Suprapubic skin (tissue), 4 donors: ENCODE measurements at regions not wholly inside any gene's neighbourhood (a gene's known extent, or its start where the extent isn't known, plus 50 kb on each side); places are given as distances from the start of the nearest gene placed in this dataset.

Source experiments
- DNase-seq, 2 donors: peaks; one replicate each; pipeline ENCODE4 v3.0.0-alpha.2; 2019; ENCODE audit warnings: low spot score in 2 of 2
- H3K27ac ChIP-seq: fragments of 200-600 bp; sonication (generic); one replicate; pipeline ENCODE4 v1.5.1; 2019
- H3K27me3 ChIP-seq: fragments of 200-600 bp; sonication (generic); one replicate; pipeline ENCODE4 v1.5.1; 2019
- H3K36me3 ChIP-seq: fragments of 200-600 bp; sonication (generic); one replicate; pipeline ENCODE4 v1.5.1; 2019
- H3K4me1 ChIP-seq: fragments of 200-600 bp; sonication (generic); one replicate; pipeline ENCODE4 v1.5.1; 2019
- H3K4me3 ChIP-seq: fragments of 200-600 bp; sonication (generic); one replicate; pipeline ENCODE4 v1.5.1; 2019; ENCODE audit warnings: mild to moderate bottlenecking
- H3K9me3 ChIP-seq: fragments of 200-600 bp; sonication (generic); one replicate; pipeline ENCODE4 v1.5.1; 2019
- EP300 ChIP-seq: sonication (generic); formaldehyde crosslinking; IDR thresholded peaks from one replicate; pipeline ENCODE4 v1.6.1; 2017; ENCODE audit warnings: antibody characterized with exemption
- POLR2A ChIP-seq, 2 donors: fragments of 450-650 bp; IDR thresholded peaks; one replicate each; pipeline ENCODE4 v1.6.1; 2017; ENCODE audit warnings: antibody characterized with exemption in 2 of 2, mild to moderate bottlenecking in 2 of 2, moderate library complexity in 2 of 2
- POLR2AphosphoS5 ChIP-seq, 3 donors: sonication (generic); formaldehyde crosslinking; IDR thresholded peaks; one replicate each; pipeline ENCODE4 v1.6.1; 2017; ENCODE audit warnings: antibody characterized with exemption in 3 of 3
- WGBS: methylation state at CpG from one replicate; pipeline ENCODE4 v1.1.5; 2018; 5-methylcytosine and 5-hydroxymethylcytosine counted together
- TF ChIP-seq, protein P1 (sequence below), 2 donors: fragments of 200-600 bp in 1 of 2; fragments of 450-650 bp in 1 of 2; sonication (generic) in 1 of 2; IDR thresholded peaks; one replicate each; pipeline ENCODE4 v1.5.1; 2016 to 2019; ENCODE audit warnings: antibody characterized with exemption in 2 of 2, mild to moderate bottlenecking in 1 of 2, moderate library complexity in 1 of 2

DNA sequence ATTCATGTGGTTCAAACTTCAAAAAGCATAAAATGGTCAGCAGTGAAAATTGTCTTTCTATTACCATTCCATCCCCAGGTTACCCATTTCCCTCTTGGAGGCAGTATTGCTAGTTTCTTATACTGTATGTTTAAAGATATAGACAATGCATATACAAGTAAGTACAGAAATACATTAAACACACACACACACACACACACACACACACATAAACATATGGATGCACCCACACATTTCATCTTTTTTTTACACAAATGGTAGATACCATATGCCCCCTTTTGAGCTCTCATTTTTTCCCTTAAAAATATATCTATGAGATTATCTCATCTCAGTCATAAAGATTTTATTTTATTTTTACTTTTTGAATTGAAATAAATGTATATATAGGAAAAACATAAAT, 79.7 kb downstream of the NEUROD6 start:
- H3K36me3 ChIP-seq: no peaks in the 10 kb centered on the region
- no peak overlapping the region for H3K27ac ChIP-seq
- TF ChIP-seq EP300: no peak
- no peak for TF ChIP-seq POLR2AphosphoS5 (IDR thresholded peaks at IDR 0.05)
- no peak for TF ChIP-seq POLR2A (IDR thresholded peaks at IDR 0.05)
- TF ChIP-seq, protein P1, sequence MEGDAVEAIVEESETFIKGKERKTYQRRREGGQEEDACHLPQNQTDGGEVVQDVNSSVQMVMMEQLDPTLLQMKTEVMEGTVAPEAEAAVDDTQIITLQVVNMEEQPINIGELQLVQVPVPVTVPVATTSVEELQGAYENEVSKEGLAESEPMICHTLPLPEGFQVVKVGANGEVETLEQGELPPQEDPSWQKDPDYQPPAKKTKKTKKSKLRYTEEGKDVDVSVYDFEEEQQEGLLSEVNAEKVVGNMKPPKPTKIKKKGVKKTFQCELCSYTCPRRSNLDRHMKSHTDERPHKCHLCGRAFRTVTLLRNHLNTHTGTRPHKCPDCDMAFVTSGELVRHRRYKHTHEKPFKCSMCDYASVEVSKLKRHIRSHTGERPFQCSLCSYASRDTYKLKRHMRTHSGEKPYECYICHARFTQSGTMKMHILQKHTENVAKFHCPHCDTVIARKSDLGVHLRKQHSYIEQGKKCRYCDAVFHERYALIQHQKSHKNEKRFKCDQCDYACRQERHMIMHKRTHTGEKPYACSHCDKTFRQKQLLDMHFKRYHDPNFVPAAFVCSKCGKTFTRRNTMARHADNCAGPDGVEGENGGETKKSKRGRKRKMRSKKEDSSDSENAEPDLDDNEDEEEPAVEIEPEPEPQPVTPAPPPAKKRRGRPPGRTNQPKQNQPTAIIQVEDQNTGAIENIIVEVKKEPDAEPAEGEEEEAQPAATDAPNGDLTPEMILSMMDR (IDR thresholded peaks at IDR 0.05): no peak
- H3K4me1 ChIP-seq: no peaks in the 10 kb centered on the region
- H3K9me3 ChIP-seq: no peaks in the 10 kb centered on the region
- H3K27me3 ChIP-seq: no peaks in the 10 kb centered on the region
- no peak for DNase-seq
- H3K4me3 ChIP-seq: no peak overlapping the region

DNA sequence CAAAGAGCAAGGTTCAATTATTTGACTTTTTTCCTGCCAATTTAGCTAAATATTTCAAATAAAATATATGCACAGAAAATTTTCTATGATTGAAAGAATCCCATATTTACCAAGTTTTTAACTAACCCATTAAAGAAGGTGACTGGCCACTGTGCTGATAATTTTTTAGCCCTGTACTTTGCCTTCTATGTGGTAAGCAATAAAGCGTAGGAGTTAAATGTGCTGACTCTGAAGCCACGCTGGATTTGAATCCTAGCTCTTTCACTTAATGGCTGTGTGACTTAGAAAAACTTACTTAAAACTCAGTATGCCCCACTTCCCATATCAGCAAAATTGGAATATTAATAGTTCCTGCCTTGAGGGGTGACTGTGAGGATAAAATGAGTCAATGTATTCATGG, 82.1 kb downstream of the NEUROD6 start:
- TF ChIP-seq POLR2AphosphoS5 (IDR thresholded peaks at IDR 0.05): no peak
- TF ChIP-seq EP300: no peak
- TF ChIP-seq, protein P1 (IDR thresholded peaks at IDR 0.05): no peak
- TF ChIP-seq POLR2A (IDR thresholded peaks at IDR 0.05): no peak
- no peak for DNase-seq
- 71% methylated on average over 2 of the region's 2 CpGs for WGBS

DNA sequence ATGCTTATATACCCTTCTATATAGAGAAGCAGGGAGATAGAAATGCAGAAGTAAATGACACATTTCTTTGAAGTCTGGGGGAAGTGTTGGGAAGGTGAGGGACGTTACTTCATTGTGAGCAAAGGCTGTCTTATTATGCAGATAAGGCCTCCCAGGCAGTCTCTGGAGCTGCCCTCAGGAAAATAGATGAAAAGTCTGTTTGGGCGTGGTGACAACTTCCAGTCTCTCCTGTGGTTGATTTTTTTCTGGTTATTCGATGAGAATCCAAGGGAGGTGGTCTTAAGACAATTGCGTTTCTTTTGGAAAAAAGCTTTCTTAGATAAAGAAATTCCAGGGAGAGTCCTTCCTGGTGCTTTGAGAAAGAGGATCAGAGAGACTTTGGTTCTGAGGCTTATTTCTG, 84.0 kb downstream of the NEUROD6 start:
- Histone ChIP-seq H3K27ac (no peak overlapping the region), H3K36me3 (no peaks in the 10 kb centered on the region), H3K27me3 (no peaks in the 10 kb centered on the region), H3K9me3 (no peaks in the 10 kb centered on the region), H3K4me1 (no peaks in the 10 kb centered on the region), H3K4me3 (no peak overlapping the region)
- TF ChIP-seq POLR2A (IDR thresholded peaks at IDR 0.05): no peak
- TF ChIP-seq EP300: no peak
- TF ChIP-seq, protein P1 (IDR thresholded peaks at IDR 0.05): no peak
- no peak for TF ChIP-seq POLR2AphosphoS5 (IDR thresholded peaks at IDR 0.05)
- DNase-seq: no peak
- 55% methylated on average over 4 of the region's 4 CpGs for WGBS

More for the DNA sequence above, 82.1 kb downstream of the NEUROD6 start:
- no peak overlapping the region for H3K27ac ChIP-seq
- H3K9me3 ChIP-seq: no peaks in the 10 kb centered on the region
- H3K4me1 ChIP-seq: no peaks in the 10 kb centered on the region
- no peaks in the 10 kb centered on the region for H3K36me3 ChIP-seq
- no peak overlapping the region for H3K4me3 ChIP-seq
- no peaks in the 10 kb centered on the region for H3K27me3 ChIP-seq

DNA sequence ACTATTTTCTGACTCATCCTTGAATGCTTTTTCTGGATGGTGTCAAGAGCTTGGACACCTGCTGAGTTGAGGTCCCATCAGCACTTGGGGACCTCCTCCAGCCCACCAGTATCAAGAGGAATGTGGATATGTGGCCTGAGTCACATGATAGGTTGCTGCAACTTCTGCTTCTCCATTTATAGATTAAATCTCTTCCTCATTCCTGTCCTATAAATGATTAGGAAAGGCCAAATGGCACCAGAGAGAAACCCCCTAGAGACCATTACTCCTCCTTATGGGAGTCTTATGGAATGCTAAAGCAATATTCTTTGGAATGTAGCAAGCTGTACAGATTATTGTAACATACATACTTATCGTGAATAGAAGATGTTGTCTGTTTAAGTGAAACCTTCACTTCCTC, 85.6 kb downstream of the NEUROD6 start:
- TF ChIP-seq POLR2AphosphoS5 (IDR thresholded peaks at IDR 0.05) (no peak), POLR2A (IDR thresholded peaks at IDR 0.05) (no peak), EP300 (no peak)
- TF ChIP-seq, protein P1 (IDR thresholded peaks at IDR 0.05): no peak
- H3K9me3 ChIP-seq: no peaks in the 10 kb centered on the region
- DNase-seq: no peak
- no peak overlapping the region for H3K27ac ChIP-seq
- H3K4me3 ChIP-seq: no peak overlapping the region
- no peaks in the 10 kb centered on the region for H3K27me3 ChIP-seq
- no peaks in the 10 kb centered on the region for H3K36me3 ChIP-seq
- no peaks in the 10 kb centered on the region for H3K4me1 ChIP-seq
- 65% methylated on average over 1 of the region's 1 CpG for WGBS

DNA sequence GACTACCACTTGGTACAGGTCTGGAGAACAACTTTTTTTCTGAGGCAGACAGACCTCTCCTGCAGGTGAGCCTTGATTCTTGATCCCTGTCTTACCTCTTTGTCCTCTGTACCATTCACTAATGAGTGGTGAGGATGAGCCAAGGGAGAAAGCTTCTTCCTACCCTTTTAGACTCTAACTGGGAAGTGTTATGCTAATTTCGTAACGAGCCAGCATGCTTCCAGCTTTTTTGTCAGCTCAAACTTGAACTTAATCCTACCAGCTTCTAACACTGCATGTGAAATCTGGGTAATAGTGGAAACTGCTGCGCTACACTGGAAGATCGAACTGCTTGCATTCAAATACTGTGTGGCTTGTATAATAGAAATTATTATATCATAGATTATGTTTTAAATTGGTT, 87.0 kb downstream of the NEUROD6 start:
- H3K4me3 ChIP-seq: no peak overlapping the region
- H3K27me3 ChIP-seq: no peaks in the 10 kb centered on the region
- WGBS: 76% methylated on average over 4 of the region's 4 CpGs
- H3K4me1 ChIP-seq: no peaks in the 10 kb centered on the region
- H3K9me3 ChIP-seq: no peaks in the 10 kb centered on the region
- TF ChIP-seq POLR2A (IDR thresholded peaks at IDR 0.05) (no peak), POLR2AphosphoS5 (IDR thresholded peaks at IDR 0.05) (no peak), EP300 (no peak)
- TF ChIP-seq, protein P1 (IDR thresholded peaks at IDR 0.05): no peak
- no peak overlapping the region for H3K27ac ChIP-seq
- no peak for DNase-seq
- H3K36me3 ChIP-seq: no peaks in the 10 kb centered on the region
